HEK293 (cell line): ENCODE measurements at regions not wholly inside any gene's neighbourhood (a gene's known extent, or its start where the extent isn't known, plus 50 kb on each side); places are given as distances from the start of the nearest gene placed in this dataset.

Experiments
- CTCF ChIA-PET: fragments of 350-600 bp; formaldehyde crosslinking; extraction: SDS; loops from one replicate; lab custom pipeline; 2021; ENCODE audit warnings: antibody characterized with exemption; lab: Yijun Ruan, JAX
- POLR2A ChIA-PET: fragments of 300-600 bp; formaldehyde crosslinking; extraction: SDS; loops from one replicate; lab custom pipeline; 2020; ENCODE audit warnings: antibody characterized with exemption, inconsistent platforms; lab: Yijun Ruan, JAX
- H3K27ac ChIP-seq: fragments of 200-500 bp; sonication (Bioruptor generic); 2 replicates; pipeline ENCODE4 v1.5.1; 2014; ENCODE audit warnings: low read depth, low read length, control low read depth, inconsistent platforms; ENCODE audit errors: extremely low read depth
- H3K36me3 ChIP-seq, 2 experiments: fragments of 200-500 bp in 1 of 2; sonication (Bioruptor generic) in 1 of 2; 1 replicate in 1 of 2; 2 replicates in 1 of 2; pipeline ENCODE4 v1.5.1; 2014 to 2017; ENCODE audit warnings: inconsistent platforms in 2 of 2, low read length in 2 of 2; ENCODE audit not compliant: control insufficient read depth in 2 of 2, insufficient read depth in 1 of 2
- H3K4me1 ChIP-seq: fragments of 200-500 bp; sonication (Bioruptor generic); 2 replicates; pipeline ENCODE4 v1.5.1; 2014; ENCODE audit warnings: mild to moderate bottlenecking, low read length, inconsistent platforms; ENCODE audit not compliant: control insufficient read depth, insufficient read depth
- H3K4me3 ChIP-seq: 2 replicates; pipeline ENCODE4 v1.5.1; 2011; ENCODE audit warnings: low read depth, mild to moderate bottlenecking, control low read depth, low read length, moderate library complexity
- H3K9me3 ChIP-seq: fragments of 200-500 bp; sonication (Bioruptor generic); 2 replicates; pipeline ENCODE4 v1.5.1; 2014; ENCODE audit warnings: low read depth, low read length, inconsistent platforms; ENCODE audit not compliant: control insufficient read depth, insufficient read depth
- RBAK ChIP-seq: fragments of 450-650 bp; formaldehyde crosslinking; IDR thresholded peaks from 2 replicates; pipeline ENCODE4 v1.5.1; 2016; ENCODE audit warnings: missing biosample characterization, missing genetic modification characterization
- ZNF155 ChIP-seq: fragments of 450-650 bp; formaldehyde crosslinking; IDR thresholded peaks from 2 replicates; pipeline ENCODE4 v1.5.1; 2016; ENCODE audit warnings: missing biosample characterization, missing genetic modification characterization
- ZNF324 ChIP-seq: fragments of 450-650 bp; formaldehyde crosslinking; IDR thresholded peaks from 2 replicates; pipeline ENCODE4 v1.5.1; 2016; ENCODE audit warnings: missing biosample characterization, missing genetic modification characterization
- ZNF341 ChIP-seq: fragments of 450-650 bp; formaldehyde crosslinking; IDR thresholded peaks from 2 replicates; pipeline ENCODE4; 2016; ENCODE audit warnings: low read depth, missing biosample characterization, missing genetic modification characterization
- ZNF354C ChIP-seq: fragments of 450-650 bp; formaldehyde crosslinking; IDR thresholded peaks from 2 replicates; pipeline ENCODE4 v1.5.1; 2016; ENCODE audit warnings: missing biosample characterization, missing genetic modification characterization, low read depth, borderline replicate concordance
- ZNF768 ChIP-seq: fragments of 450-650 bp; formaldehyde crosslinking; IDR thresholded peaks from 2 replicates; pipeline ENCODE4 v1.5.1; 2018; ENCODE audit warnings: missing biosample characterization, mild to moderate bottlenecking, missing genetic modification characterization
- ZNF843 ChIP-seq: fragments of 450-650 bp; formaldehyde crosslinking; IDR thresholded peaks from 2 replicates; pipeline ENCODE4 v1.5.1; 2016; ENCODE audit warnings: missing biosample characterization, missing genetic modification characterization
- TF ChIP-seq, protein P1 (sequence below): sonication (generic); formaldehyde crosslinking; IDR thresholded peaks from 2 replicates; pipeline ENCODE4 v1.8.1; 2022; ENCODE audit warnings: mild to moderate bottlenecking, moderate library complexity, missing genetic modification reagents
- TF ChIP-seq, protein P2 (sequence below): fragments of 450-650 bp; formaldehyde crosslinking; IDR thresholded peaks from 2 replicates; pipeline ENCODE4 v1.5.1; 2016; ENCODE audit warnings: missing biosample characterization, missing genetic modification characterization
- TF ChIP-seq, protein P3 (sequence below): fragments of 450-650 bp; formaldehyde crosslinking; IDR thresholded peaks from 2 replicates; pipeline ENCODE4 v1.5.1; 2017; ENCODE audit warnings: missing biosample characterization, missing genetic modification characterization
- TF ChIP-seq, protein P4 (sequence below): fragments of 450-650 bp; formaldehyde crosslinking; IDR thresholded peaks from 2 replicates; pipeline ENCODE4 v1.5.1; 2016; ENCODE audit warnings: missing biosample characterization, missing genetic modification characterization

DNA sequence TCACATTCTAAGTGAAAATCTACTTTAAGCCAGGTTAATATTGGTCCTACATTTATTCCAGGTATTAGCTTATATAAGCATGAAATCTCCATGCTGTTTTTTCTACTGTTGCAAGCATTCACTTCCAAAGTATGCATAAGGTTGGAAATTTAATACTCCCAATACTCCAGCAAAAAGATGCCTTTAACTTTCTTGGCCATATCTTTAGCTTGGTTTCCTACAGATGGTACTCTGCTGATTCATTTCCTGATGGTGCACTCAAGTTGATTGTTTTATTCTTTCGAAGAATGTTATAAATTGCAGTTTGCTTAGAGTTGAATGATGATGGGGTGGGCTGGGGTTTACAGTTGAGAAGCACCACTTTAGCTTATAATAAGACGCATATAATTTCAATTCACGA is 330.2 kb downstream of the PTTG2 start:
- Histone ChIP-seq H3K4me1 (no peaks in the 10 kb centered on the region), H3K9me3 (no peaks in the 10 kb centered on the region), H3K4me3 (no peak overlapping the region), H3K27ac (no peak overlapping the region), H3K36me3 (no peaks in the 10 kb centered on the region)
- CTCF ChIA-PET, result interaction anchor here (0.8 kb wide), 1 partner anchor 10 kb away, joined by 3 read pairs; no protein-coding TSS in a partner anchor
- TF ChIP-seq ZNF843 (tag by site-specific recombination) (no peak), RBAK (tag by site-specific recombination) (no peak)
- POLR2A ChIA-PET, result no interaction called here

DNA sequence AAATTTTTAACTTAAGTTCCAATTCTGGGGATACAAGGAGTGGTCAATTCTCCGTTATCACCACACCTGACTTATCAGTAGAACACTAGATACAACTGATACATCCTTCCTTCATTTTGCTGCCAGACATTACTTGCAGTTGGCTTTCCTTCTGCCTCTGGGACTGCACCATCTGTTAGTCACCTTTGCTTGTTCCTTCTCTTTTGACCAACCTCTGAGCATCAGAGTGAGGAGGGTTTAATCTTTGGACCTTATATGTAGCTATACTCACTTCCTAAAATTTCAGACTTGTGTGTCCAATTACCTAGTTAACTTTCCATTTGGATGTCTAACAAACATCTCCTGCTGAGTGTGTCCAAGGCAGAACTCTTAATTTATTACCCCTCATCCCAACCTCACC is 330.7 kb downstream of the PTTG2 start:
- H3K9me3 ChIP-seq, result no peaks in the 10 kb centered on the region
- ChIA-PET CTCF (interaction anchor here (0.8 kb wide), 1 partner anchor 11 kb away, joined by 3 read pairs; no protein-coding TSS in a partner anchor), POLR2A (no interaction called here)
- no peak for TF ChIP-seq ZNF155 (tag by site-specific recombination)
- TF ChIP-seq, protein P1, sequence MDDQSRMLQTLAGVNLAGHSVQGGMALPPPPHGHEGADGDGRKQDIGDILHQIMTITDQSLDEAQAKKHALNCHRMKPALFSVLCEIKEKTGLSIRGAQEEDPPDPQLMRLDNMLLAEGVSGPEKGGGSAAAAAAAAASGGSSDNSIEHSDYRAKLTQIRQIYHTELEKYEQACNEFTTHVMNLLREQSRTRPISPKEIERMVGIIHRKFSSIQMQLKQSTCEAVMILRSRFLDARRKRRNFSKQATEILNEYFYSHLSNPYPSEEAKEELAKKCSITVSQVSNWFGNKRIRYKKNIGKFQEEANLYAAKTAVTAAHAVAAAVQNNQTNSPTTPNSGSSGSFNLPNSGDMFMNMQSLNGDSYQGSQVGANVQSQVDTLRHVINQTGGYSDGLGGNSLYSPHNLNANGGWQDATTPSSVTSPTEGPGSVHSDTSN (CRISPR knock-in tag), result no peak
- TF ChIP-seq, all 188 proteins: peak for 0
- H3K36me3 ChIP-seq, result no peaks in the 10 kb centered on the region
- no peaks in the 10 kb centered on the region for H3K4me1 ChIP-seq
- no peak overlapping the region for H3K27ac ChIP-seq
- no peak overlapping the region for H3K4me3 ChIP-seq

DNA sequence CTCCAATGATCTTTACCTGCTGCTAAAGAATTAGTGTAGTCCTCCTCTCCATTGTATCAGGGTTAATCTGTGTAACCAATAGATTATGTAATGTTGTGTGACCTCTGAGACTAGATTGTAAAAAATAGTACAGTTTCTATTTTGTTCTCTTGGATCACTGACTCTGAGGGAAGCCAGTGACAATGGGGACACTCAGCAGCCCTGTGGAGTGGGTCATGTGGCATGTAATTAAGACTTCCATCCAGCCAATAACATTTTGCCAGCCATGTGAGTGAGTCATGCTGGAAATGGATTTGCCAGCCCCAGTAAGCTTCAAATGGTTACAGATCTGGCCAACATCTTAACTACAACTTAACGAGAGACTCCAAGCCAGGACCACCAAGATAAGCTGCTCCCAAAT is 332.3 kb downstream of the PTTG2 start:
- POLR2A ChIA-PET, result no interaction called here
- TF ChIP-seq, protein P2, sequence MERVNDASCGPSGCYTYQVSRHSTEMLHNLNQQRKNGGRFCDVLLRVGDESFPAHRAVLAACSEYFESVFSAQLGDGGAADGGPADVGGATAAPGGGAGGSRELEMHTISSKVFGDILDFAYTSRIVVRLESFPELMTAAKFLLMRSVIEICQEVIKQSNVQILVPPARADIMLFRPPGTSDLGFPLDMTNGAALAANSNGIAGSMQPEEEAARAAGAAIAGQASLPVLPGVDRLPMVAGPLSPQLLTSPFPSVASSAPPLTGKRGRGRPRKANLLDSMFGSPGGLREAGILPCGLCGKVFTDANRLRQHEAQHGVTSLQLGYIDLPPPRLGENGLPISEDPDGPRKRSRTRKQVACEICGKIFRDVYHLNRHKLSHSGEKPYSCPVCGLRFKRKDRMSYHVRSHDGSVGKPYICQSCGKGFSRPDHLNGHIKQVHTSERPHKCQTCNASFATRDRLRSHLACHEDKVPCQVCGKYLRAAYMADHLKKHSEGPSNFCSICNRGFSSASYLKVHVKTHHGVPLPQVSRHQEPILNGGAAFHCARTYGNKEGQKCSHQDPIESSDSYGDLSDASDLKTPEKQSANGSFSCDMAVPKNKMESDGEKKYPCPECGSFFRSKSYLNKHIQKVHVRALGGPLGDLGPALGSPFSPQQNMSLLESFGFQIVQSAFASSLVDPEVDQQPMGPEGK (tag by site-specific recombination), result no peak
- TF ChIP-seq ZNF324 (tag by site-specific recombination), result no peak
- no peak for TF ChIP-seq ZNF341
- TF ChIP-seq, protein P3, sequence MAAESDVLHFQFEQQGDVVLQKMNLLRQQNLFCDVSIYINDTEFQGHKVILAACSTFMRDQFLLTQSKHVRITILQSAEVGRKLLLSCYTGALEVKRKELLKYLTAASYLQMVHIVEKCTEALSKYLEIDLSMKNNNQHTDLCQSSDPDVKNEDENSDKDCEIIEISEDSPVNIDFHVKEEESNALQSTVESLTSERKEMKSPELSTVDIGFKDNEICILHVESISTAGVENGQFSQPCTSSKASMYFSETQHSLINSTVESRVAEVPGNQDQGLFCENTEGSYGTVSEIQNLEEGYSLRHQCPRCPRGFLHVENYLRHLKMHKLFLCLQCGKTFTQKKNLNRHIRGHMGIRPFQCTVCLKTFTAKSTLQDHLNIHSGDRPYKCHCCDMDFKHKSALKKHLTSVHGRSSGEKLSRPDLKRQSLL (tag by site-specific recombination), result no peak
- TF ChIP-seq, protein P1 (CRISPR knock-in tag), result no peak
- TF ChIP-seq ZNF768 (tag by site-specific recombination), result no peak
- no peak for TF ChIP-seq ZNF354C (tag by site-specific recombination)
- TF ChIP-seq, protein P4, sequence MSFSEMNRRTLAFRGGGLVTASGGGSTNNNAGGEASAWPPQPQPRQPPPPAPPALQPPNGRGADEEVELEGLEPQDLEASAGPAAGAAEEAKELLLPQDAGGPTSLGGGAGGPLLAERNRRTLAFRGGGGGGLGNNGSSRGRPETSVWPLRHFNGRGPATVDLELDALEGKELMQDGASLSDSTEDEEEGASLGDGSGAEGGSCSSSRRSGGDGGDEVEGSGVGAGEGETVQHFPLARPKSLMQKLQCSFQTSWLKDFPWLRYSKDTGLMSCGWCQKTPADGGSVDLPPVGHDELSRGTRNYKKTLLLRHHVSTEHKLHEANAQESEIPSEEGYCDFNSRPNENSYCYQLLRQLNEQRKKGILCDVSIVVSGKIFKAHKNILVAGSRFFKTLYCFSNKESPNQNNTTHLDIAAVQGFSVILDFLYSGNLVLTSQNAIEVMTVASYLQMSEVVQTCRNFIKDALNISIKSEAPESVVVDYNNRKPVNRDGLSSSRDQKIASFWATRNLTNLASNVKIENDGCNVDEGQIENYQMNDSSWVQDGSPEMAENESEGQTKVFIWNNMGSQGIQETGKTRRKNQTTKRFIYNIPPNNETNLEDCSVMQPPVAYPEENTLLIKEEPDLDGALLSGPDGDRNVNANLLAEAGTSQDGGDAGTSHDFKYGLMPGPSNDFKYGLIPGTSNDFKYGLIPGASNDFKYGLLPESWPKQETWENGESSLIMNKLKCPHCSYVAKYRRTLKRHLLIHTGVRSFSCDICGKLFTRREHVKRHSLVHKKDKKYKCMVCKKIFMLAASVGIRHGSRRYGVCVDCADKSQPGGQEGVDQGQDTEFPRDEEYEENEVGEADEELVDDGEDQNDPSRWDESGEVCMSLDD, result no peak
- Histone ChIP-seq H3K4me1 (no peaks in the 10 kb centered on the region), H3K4me3 (no peak overlapping the region), H3K9me3 (no peaks in the 10 kb centered on the region), H3K36me3 (no peaks in the 10 kb centered on the region), H3K27ac (no peak overlapping the region)
- CTCF ChIA-PET, result no interaction called here
